ENCODE measurements at regions not wholly inside any gene's neighbourhood (a gene's known extent, or its start where the extent isn't known, plus 50 kb on each side); places are given as distances from the start of the nearest gene placed in this dataset.
"Not testable (repeated sequence)": the region's sequence is repeated elsewhere in the genome, so short reads cannot be mapped to it uniquely, and the experiment has no call there.

DNA sequence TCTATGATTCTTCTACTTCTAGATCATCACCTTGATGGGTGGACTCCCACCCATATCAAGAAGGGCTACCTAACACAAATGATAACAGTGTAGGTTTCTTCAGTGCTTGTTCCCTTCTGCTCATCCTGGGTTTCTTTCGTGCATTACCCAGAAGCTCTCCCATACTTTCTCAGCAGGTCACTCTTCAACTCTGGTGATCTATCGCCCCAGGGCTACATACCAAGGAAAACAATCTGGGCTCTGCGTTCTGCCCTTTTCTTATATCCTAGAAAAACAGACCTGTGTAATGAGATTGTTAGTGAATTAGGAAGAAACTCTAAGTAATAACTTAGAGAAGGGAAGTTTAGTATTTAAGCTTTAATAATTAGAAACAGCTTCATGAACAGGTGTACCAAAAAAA, 370.6 kb upstream of the SPAG17 start:
- H4K20me1 ChIP-seq (ENCODE audit: insufficient read depth), result no peaks in the 10 kb centered on the region
- H3K79me2 ChIP-seq (ENCODE audit: insufficient read depth), result no peaks in the 10 kb centered on the region
- no peak for TF ChIP-seq TCF12 (IDR thresholded peaks at IDR 0.05)
- no peak for TF ChIP-seq SIN3A (IDR thresholded peaks at IDR 0.05; ENCODE audit: borderline replicate concordance, low read depth, low read length)
- no peak for TF ChIP-seq JUND (IDR thresholded peaks at IDR 0.05)
- TF ChIP-seq RAD21 (IDR thresholded peaks at IDR 0.05; ENCODE audit: low read length), result no peak
- TF ChIP-seq RXRA (IDR thresholded peaks at IDR 0.05; ENCODE audit: borderline replicate concordance, low read depth), result no peak
- no peak for TF ChIP-seq EP300 (IDR thresholded peaks at IDR 0.05; ENCODE audit: borderline replicate concordance in 1 of 2, low read depth in 1 of 2, low read length in 1 of 2)
- TF ChIP-seq, protein P1, sequence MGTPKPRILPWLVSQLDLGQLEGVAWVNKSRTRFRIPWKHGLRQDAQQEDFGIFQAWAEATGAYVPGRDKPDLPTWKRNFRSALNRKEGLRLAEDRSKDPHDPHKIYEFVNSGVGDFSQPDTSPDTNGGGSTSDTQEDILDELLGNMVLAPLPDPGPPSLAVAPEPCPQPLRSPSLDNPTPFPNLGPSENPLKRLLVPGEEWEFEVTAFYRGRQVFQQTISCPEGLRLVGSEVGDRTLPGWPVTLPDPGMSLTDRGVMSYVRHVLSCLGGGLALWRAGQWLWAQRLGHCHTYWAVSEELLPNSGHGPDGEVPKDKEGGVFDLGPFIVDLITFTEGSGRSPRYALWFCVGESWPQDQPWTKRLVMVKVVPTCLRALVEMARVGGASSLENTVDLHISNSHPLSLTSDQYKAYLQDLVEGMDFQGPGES (IDR thresholded peaks at IDR 0.05; ENCODE audit: low read depth, low read length), result no peak
- TF ChIP-seq FOXJ3 (CRISPR knock-in tag; IDR thresholded peaks at IDR 0.05), result no peak
- TF ChIP-seq GABPA (IDR thresholded peaks at IDR 0.05; ENCODE audit: low read depth), result no peak
- TF ChIP-seq FOXM1 (IDR thresholded peaks at IDR 0.05; ENCODE audit: low read depth), result no peak
- TF ChIP-seq TAF1 (IDR thresholded peaks at IDR 0.05; ENCODE audit: borderline replicate concordance, low read depth, low read length), result no peak
- TF ChIP-seq TEAD4 (IDR thresholded peaks at IDR 0.05; ENCODE audit: borderline replicate concordance, insufficient read depth), result no peak
- TF ChIP-seq EZH2phosphoT487 (IDR thresholded peaks at IDR 0.05; ENCODE audit: borderline replicate concordance, low read depth), result no peak
- TF ChIP-seq, protein P2, sequence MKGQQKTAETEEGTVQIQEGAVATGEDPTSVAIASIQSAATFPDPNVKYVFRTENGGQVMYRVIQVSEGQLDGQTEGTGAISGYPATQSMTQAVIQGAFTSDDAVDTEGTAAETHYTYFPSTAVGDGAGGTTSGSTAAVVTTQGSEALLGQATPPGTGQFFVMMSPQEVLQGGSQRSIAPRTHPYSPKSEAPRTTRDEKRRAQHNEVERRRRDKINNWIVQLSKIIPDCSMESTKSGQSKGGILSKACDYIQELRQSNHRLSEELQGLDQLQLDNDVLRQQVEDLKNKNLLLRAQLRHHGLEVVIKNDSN (IDR thresholded peaks at IDR 0.05; ENCODE audit: borderline replicate concordance, low read depth), result no peak
- no peak for TF ChIP-seq RFX5 (IDR thresholded peaks at IDR 0.05; ENCODE audit: low read length)
- no peak for TF ChIP-seq SMC3 (IDR thresholded peaks at IDR 0.05; ENCODE audit: low read depth, low read length)
- no peak for TF ChIP-seq ELF1 (IDR thresholded peaks at IDR 0.05)
- no peak for TF ChIP-seq RCOR1 (IDR thresholded peaks at IDR 0.05; ENCODE audit: low read length)
- H3K4me3 ChIP-seq (ENCODE audit: low read depth in 2 of 2, low read length in 1 of 2), result no peak overlapping the region
- H3K36me3 ChIP-seq (replicated peaks in 1 of 2; ENCODE audit: control insufficient read depth in 1 of 2, insufficient read depth in 2 of 2, low read length in 1 of 2), result no peaks in the 10 kb centered on the region
- DNase-seq, result no peak
- no peaks in the 10 kb centered on the region for H3K9me3 ChIP-seq
- CTCF ChIA-PET, result no interaction called here
- no peaks in the 10 kb centered on the region for H3K9me2 ChIP-seq
- H3K27ac ChIP-seq (ENCODE audit: low read depth in 2 of 2, low read length in 1 of 2), result no peak overlapping the region
- H3K27me3 ChIP-seq (ENCODE audit: insufficient read depth), result no peaks in the 10 kb centered on the region
- WGBS (ENCODE audit: low lambda C conversion rate), result 1% methylated on average over 3 of the region's 3 CpGs
- no peak overlapping the region for H3K9ac ChIP-seq
- no peak overlapping the region for H3K4me2 ChIP-seq
- no peaks in the 10 kb centered on the region for H3K4me1 ChIP-seq (ENCODE audit: control insufficient read depth in 1 of 2, insufficient read depth in 2 of 2, low read depth in 1 of 2, low read length in 1 of 2)
- H2AFZ ChIP-seq (ENCODE audit: low read depth), result no peak overlapping the region
- no peaks in the 10 kb centered on the region for H3F3A ChIP-seq (replicated peaks; ENCODE audit: insufficient read depth)
- POLR2A ChIA-PET, result no interaction called here

DNA sequence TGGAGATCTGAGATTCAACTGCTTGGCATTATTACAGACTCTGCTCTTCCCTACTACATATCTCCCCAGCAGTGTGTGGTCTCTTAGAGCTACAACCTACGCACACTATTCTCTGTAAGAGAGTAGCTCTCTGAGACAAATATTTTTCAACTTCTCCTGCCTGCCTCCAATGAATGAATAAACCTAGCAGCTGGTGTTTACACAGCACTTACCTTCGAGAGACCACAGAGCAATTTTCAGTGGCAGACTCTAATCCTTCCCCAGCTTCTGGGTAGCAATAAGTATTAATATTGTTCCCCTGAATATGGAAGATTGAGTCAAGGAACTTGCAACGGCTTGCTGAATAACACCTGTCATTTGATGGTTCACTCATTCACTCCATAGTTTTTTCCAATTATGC, 350.9 kb upstream of the SPAG17 start:
- H3K9me3 ChIP-seq, result no peaks in the 10 kb centered on the region
- no peak for TF ChIP-seq TCF12 (IDR thresholded peaks at IDR 0.05)
- TF ChIP-seq, protein P2 (IDR thresholded peaks at IDR 0.05; ENCODE audit: borderline replicate concordance, low read depth), result no peak
- TF ChIP-seq YY1 (IDR thresholded peaks at IDR 0.05; ENCODE audit: low read depth), result no peak
- TF ChIP-seq CHD2 (IDR thresholded peaks at IDR 0.05; ENCODE audit: low read length, partially characterized antibody), result no peak
- no peak for TF ChIP-seq POLR2AphosphoS5 (IDR thresholded peaks at IDR 0.05; ENCODE audit: low read depth, low read length)
- DNase-seq, result no peak
- H3K9me2 ChIP-seq, result no peaks in the 10 kb centered on the region; the same call in 1 of the 2 replicates
- ChIA-PET POLR2A (no interaction called here), CTCF (no interaction called here)
- H3K27me3 ChIP-seq (ENCODE audit: insufficient read depth), result no peaks in the 10 kb centered on the region
- no peaks in the 10 kb centered on the region for H3K36me3 ChIP-seq (replicated peaks in 1 of 2; ENCODE audit: control insufficient read depth in 1 of 2, insufficient read depth in 2 of 2, low read length in 1 of 2)
- no peak overlapping the region for H3K9ac ChIP-seq
- H3K79me2 ChIP-seq (ENCODE audit: insufficient read depth), result no peaks in the 10 kb centered on the region
- 0% methylated on average over 3 of the region's 3 CpGs for WGBS (ENCODE audit: low lambda C conversion rate)
- no peak overlapping the region for H3K4me2 ChIP-seq
- no peaks in the 10 kb centered on the region for H4K20me1 ChIP-seq (ENCODE audit: insufficient read depth)
- no peaks in the 10 kb centered on the region for H3K4me1 ChIP-seq (ENCODE audit: control insufficient read depth in 1 of 2, insufficient read depth in 2 of 2, low read depth in 1 of 2, low read length in 1 of 2)
- no peak overlapping the region for H3K4me3 ChIP-seq (ENCODE audit: low read depth in 2 of 2, low read length in 1 of 2)
- no peak overlapping the region for H2AFZ ChIP-seq (ENCODE audit: low read depth)
- H3F3A ChIP-seq (replicated peaks; ENCODE audit: insufficient read depth), result no peaks in the 10 kb centered on the region
- no peak overlapping the region for H3K27ac ChIP-seq (ENCODE audit: low read depth in 2 of 2, low read length in 1 of 2)

DNA sequence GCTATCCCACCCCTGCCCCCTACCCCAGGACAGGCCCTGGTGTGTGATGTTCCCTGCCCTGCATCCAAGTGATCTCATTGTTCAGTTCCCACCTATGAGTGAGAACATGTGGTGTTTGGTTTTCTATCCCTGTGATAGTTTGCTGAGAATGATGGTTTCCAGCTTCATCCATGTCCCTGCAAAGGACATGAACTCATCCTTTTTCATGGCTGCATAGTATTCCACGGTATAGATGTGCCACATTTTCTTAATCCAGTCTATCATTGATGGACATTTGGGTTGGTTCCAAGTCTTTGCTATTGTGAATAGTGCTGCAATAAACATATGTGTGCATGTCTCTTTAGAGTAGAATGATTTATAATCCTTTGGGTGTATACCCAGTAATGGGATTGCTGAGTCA, 326.9 kb upstream of the SPAG17 start:
- H3K4me3 ChIP-seq (ENCODE audit: low read depth in 2 of 2, low read length in 1 of 2); CTCF ChIA-PET; H3K9me2 ChIP-seq: not testable (repeated sequence)

More for the DNA sequence above, 326.9 kb upstream of the SPAG17 start:
- H3K27me3 ChIP-seq (ENCODE audit: insufficient read depth); H3K9ac ChIP-seq; POLR2A ChIA-PET; H3K9me3 ChIP-seq; H3K4me1 ChIP-seq (ENCODE audit: control insufficient read depth in 1 of 2, insufficient read depth in 2 of 2, low read depth in 1 of 2, low read length in 1 of 2); H4K20me1 ChIP-seq (ENCODE audit: insufficient read depth); H2AFZ ChIP-seq (ENCODE audit: low read depth); H3K4me2 ChIP-seq; H3F3A ChIP-seq (replicated peaks; ENCODE audit: insufficient read depth); DNase-seq; H3K36me3 ChIP-seq (replicated peaks in 1 of 2; ENCODE audit: control insufficient read depth in 1 of 2, insufficient read depth in 2 of 2, low read length in 1 of 2); H3K27ac ChIP-seq (ENCODE audit: low read depth in 2 of 2, low read length in 1 of 2); H3K79me2 ChIP-seq (ENCODE audit: insufficient read depth): not testable (repeated sequence)
- 0% methylated on average over 1 of the region's 1 CpG for WGBS (ENCODE audit: low lambda C conversion rate)

All from SK-N-SH (cell line).